ENCODE measurements at regions not wholly inside any gene's neighbourhood (a gene's known extent, or its start where the extent isn't known, plus 50 kb on each side); places are given as distances from the start of the nearest gene placed in this dataset.

DNA sequence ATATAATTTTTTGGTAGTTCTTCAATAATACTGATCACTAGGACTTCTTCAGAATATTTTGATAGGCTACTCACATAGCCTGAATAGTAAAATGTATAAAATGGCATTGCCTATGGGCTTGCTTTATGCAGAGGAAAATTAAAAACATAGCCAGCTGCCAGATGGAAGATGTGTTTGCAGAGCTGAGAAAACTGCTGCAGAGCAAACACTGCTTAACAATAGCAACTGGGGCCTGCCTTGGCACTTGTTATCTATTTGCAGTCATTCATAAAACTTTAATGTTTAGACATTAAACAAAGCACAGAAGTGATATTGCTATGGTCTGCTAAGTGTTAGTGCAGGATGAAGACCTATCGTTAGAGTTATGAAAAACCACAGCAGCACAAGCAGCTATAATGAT is 151.5 kb upstream of the SMC2 start:
- H3K4me3 ChIP-seq = no peak overlapping the region
- H3K4me1 ChIP-seq (replicated peaks in 1 of 2) = no peaks in the 10 kb centered on the region
- 54 to 62% (median 58%) methylated on average over 1 of the region's 1 CpG for WGBS, 4 donors
- intact Hi-C loops (cut with DNase I) = no loop called here
- no peak for DNase-seq
- no peak overlapping the region for H3K27ac ChIP-seq
- TF ChIP-seq POLR2A (IDR thresholded peaks at IDR 0.05) = no peak
- TF ChIP-seq, protein P1, sequence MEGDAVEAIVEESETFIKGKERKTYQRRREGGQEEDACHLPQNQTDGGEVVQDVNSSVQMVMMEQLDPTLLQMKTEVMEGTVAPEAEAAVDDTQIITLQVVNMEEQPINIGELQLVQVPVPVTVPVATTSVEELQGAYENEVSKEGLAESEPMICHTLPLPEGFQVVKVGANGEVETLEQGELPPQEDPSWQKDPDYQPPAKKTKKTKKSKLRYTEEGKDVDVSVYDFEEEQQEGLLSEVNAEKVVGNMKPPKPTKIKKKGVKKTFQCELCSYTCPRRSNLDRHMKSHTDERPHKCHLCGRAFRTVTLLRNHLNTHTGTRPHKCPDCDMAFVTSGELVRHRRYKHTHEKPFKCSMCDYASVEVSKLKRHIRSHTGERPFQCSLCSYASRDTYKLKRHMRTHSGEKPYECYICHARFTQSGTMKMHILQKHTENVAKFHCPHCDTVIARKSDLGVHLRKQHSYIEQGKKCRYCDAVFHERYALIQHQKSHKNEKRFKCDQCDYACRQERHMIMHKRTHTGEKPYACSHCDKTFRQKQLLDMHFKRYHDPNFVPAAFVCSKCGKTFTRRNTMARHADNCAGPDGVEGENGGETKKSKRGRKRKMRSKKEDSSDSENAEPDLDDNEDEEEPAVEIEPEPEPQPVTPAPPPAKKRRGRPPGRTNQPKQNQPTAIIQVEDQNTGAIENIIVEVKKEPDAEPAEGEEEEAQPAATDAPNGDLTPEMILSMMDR (IDR thresholded peaks at IDR 0.05) = no peak
- H3K27me3 ChIP-seq = no peaks in the 10 kb centered on the region
- H3K9me3 ChIP-seq (replicated peaks in 1 of 3) = no peaks in the 10 kb centered on the region
- no peaks in the 10 kb centered on the region for H3K36me3 ChIP-seq (replicated peaks in 1 of 2)

DNA sequence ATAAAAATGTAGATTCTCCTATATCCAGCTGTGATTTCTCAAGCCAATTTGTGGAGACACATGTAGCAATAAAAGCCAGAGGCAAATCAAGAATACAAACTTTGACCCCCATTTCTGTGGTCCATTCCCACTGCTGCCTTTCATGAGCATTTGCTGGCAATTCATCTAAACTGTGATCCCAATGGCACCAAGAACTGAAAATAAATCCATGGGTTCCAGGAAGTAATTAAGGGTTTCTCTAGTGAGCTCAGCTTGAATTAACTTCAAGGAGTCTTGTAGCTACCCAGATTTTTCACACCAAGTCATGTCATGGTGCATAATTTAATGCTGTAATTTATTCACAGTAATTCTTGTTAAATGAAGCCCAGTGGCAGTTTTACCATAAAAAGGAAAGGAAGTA is 145.0 kb upstream of the SMC2 start:
- no peaks in the 10 kb centered on the region for H3K4me1 ChIP-seq (replicated peaks in 1 of 2)
- no peak overlapping the region for H3K27ac ChIP-seq
- intact Hi-C loops (cut with DNase I) = no loop called here
- H3K9me3 ChIP-seq (replicated peaks in 1 of 3) = no peaks in the 10 kb centered on the region
- H3K36me3 ChIP-seq (replicated peaks in 1 of 2) = no peaks in the 10 kb centered on the region
- no peak for DNase-seq
- no peaks in the 10 kb centered on the region for H3K27me3 ChIP-seq
- TF ChIP-seq POLR2A (IDR thresholded peaks at IDR 0.05) = no peak
- TF ChIP-seq, protein P1 (IDR thresholded peaks at IDR 0.05) = no peak
- no peak overlapping the region for H3K4me3 ChIP-seq

DNA sequence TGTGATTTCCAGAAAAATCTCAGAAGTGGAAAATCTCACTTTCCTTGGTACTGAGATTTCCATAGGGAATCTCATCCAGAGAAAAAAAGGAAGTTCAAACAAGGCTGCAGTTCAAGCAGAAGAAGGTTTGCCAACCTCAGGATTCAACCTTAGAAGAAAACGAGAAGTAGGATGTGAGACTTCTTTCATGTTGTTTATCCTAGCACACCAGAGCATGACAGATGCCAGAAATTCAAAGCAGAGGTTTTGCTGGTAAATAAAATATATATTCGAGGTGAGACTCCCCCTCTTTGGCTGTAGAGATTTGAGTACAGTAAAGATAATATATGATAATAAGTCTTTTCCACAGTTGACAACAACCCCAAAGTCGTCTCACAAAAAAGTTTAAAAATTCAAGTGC is 116.9 kb upstream of the SMC2 start:
- TF ChIP-seq POLR2A (IDR thresholded peaks at IDR 0.05) = no peak
- TF ChIP-seq, protein P1 (IDR thresholded peaks at IDR 0.05) = no peak
- intact Hi-C loops (cut with DNase I) = no loop called here
- H3K27ac ChIP-seq = no peak overlapping the region
- no peaks in the 10 kb centered on the region for H3K9me3 ChIP-seq (replicated peaks in 1 of 3)
- H3K4me1 ChIP-seq (replicated peaks in 1 of 2) = no peaks in the 10 kb centered on the region
- no peaks in the 10 kb centered on the region for H3K36me3 ChIP-seq (replicated peaks in 1 of 2)
- no peaks in the 10 kb centered on the region for H3K27me3 ChIP-seq
- DNase-seq = no peak
- no peak overlapping the region for H3K4me3 ChIP-seq
- WGBS, 4 donors = 45 to 52% (median 48%) methylated on average over 3 of the region's 3 CpGs

DNA sequence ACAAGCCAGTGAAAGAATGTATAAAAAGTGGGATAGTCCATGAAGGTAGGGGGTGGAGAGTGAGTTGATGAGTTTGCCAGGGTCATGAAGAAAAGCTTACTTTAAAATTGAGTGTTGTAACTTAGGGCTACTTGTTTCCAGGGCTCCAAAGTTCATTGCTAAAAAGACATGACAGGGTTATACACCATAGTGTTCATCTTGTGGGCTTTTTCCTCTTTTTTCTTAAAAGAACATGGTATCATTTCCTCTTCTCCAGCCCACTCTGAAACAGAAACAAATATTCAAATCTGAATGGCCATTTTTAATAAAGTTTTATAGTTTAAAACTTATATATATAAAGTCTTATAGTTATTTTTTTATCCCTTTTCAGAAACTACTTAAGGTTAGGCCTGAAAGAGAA is 115.7 kb upstream of the SMC2 start:
- Histone ChIP-seq H3K4me1 (replicated peaks in 1 of 2) (no peaks in the 10 kb centered on the region), H3K9me3 (replicated peaks in 1 of 3) (no peaks in the 10 kb centered on the region), H3K36me3 (replicated peaks in 1 of 2) (no peaks in the 10 kb centered on the region), H3K27ac (no peak overlapping the region), H3K4me3 (no peak overlapping the region), H3K27me3 (no peaks in the 10 kb centered on the region)
- TF ChIP-seq, protein P1 (IDR thresholded peaks at IDR 0.05) = no peak
- TF ChIP-seq POLR2A (IDR thresholded peaks at IDR 0.05) = no peak
- no peak for DNase-seq
- intact Hi-C loops (cut with DNase I) = no loop called here

Data from adrenal gland (tissue), 9 donors.